ENCODE measurements at regions not wholly inside any gene's neighbourhood (a gene's known extent, or its start where the extent isn't known, plus 50 kb on each side); places are given as distances from the start of the nearest gene placed in this dataset.
"Not testable (repeated sequence)": the region's sequence is repeated elsewhere in the genome, so short reads cannot be mapped to it uniquely, and the experiment has no call there.

- DNase-seq = no peak
These were observed 50.8 kb upstream of the TMEM108 start for GRCh38 chr3:132987396-132987795.

- DNase-seq = no peak
These were observed 54.0 kb upstream of the TMEM108 start for GRCh38 chr3:132984181-132984580.

GRCh38 chr3:132983143-132983770 lies 54.9 kb upstream of the TMEM108 start:
- DNase-seq = no peak

GRCh38 chr3:132981719-132982118 lies 56.5 kb upstream of the TMEM108 start:
- no peak for DNase-seq

- DNase-seq = no peak
These were observed 58.1 kb upstream of the TMEM108 start for GRCh38 chr3:132980102-132980501.

- no peak for DNase-seq
These were observed 58.6 kb upstream of the TMEM108 start for GRCh38 chr3:132979606-132980005.

- not testable (repeated sequence) for DNase-seq
These were observed 59.2 kb upstream of the TMEM108 start for GRCh38 chr3:132978946-132979345.

GRCh38 chr3:132978464-132978863 lies 59.7 kb upstream of the TMEM108 start:
- DNase-seq = no peak

- DNase-seq = no peak
These were observed 64.1 kb upstream of the TMEM108 start for GRCh38 chr3:132974097-132974496.

GRCh38 chr3:132973441-132973840 lies 64.8 kb upstream of the TMEM108 start:
- DNase-seq = no peak

GRCh38 chr3:132972333-132972732 lies 65.9 kb upstream of the TMEM108 start:
- DNase-seq = no peak

GRCh38 chr3:132966374-132966773 lies 71.8 kb upstream of the TMEM108 start:
- no peak for DNase-seq

GRCh38 chr3:132964266-132964665 lies 73.9 kb upstream of the TMEM108 start:
- no peak for DNase-seq

GRCh38 chr3:132963786-132964185 lies 74.4 kb upstream of the TMEM108 start:
- DNase-seq = no peak

- DNase-seq = no peak
These were observed 76.2 kb upstream of the TMEM108 start for GRCh38 chr3:132961991-132962390.

GRCh38 chr3:132953683-132954082 lies 84.5 kb upstream of the TMEM108 start:
- DNase-seq = no peak

GRCh38 chr3:132927896-132928295 lies 110.3 kb upstream of the TMEM108 start:
- no peak for DNase-seq

GRCh38 chr3:132926098-132926497 lies 112.1 kb upstream of the TMEM108 start:
- no peak for DNase-seq

GRCh38 chr3:132925256-132925930 lies 112.8 kb upstream of the TMEM108 start:
- no peak for DNase-seq

- DNase-seq = no peak
These were observed 122.1 kb upstream of the TMEM108 start for GRCh38 chr3:132916096-132916495.

GRCh38 chr3:132912416-132912753 lies 125.8 kb upstream of the TMEM108 start:
- DNase-seq = no peak

GRCh38 chr3:132911741-132912415 lies 126.3 kb upstream of the TMEM108 start:
- no peak for DNase-seq

- DNase-seq = no peak
These were observed 130.9 kb upstream of the TMEM108 start for GRCh38 chr3:132907293-132907692.

GRCh38 chr3:132900481-132900880 lies 137.7 kb upstream of the TMEM108 start:
- DNase-seq = no peak
